ENCODE measurements at regions not wholly inside any gene's neighbourhood (a gene's known extent, or its start where the extent isn't known, plus 50 kb on each side); places are given as distances from the start of the nearest gene placed in this dataset.

- WGBS (ENCODE audit: insufficient coverage, low coverage, missing lambda C conversion rate): 9% methylated on average over 3 of the region's 4 CpGs
- POLR2A ChIA-PET: interaction anchor here (0.6 kb wide), 1 partner anchor 1102 kb away, joined by 3 read pairs; no protein-coding TSS in a partner anchor
- CTCF ChIA-PET (ENCODE audit: low intra/inter-chr PET ratio): no interaction called here
- DNase-seq (ENCODE audit: extremely low read depth in 1 of 4, low spot score in 3 of 4) (no peak), ATAC-seq (no peak), FAIRE-seq (no peak)
- no TSS peak for BruUV-seq (replicated peaks)
- Histone ChIP-seq H3K27me3 (ENCODE audit: control insufficient read depth in 2 of 2, insufficient read depth in 2 of 2, low read length in 2 of 2) (no peaks in the 10 kb centered on the region), H3K4me2 (ENCODE audit: insufficient read depth, low read length) (no peak overlapping the region), H4K20me1 (replicated peaks; ENCODE audit: control insufficient read depth, insufficient read depth, low read length) (no peaks in the 10 kb centered on the region), H3K9ac (ENCODE audit: insufficient read depth in 1 of 2, low read depth in 2 of 2, low read length in 2 of 2) (no peak overlapping the region), H3K79me2 (ENCODE audit: control insufficient read depth, insufficient read depth, low read length) (no peaks in the 10 kb centered on the region), H3K4me3 (no peak overlapping the region), H2AFZ (ENCODE audit: low read depth, low read length) (no peak overlapping the region), H3K27ac (ENCODE audit: extremely low read depth, low read depth, low read length) (no peak overlapping the region), H3K36me3 (ENCODE audit: control insufficient read depth, insufficient read depth, low read length) (no peaks in the 10 kb centered on the region), H3K9me1 (ENCODE audit: control insufficient read depth, insufficient read depth, low read length) (no peaks in the 10 kb centered on the region), H3K4me1 (replicated peaks in 1 of 2; ENCODE audit: control insufficient read depth in 2 of 2, insufficient read depth in 2 of 2, low read length in 2 of 2) (no peaks in the 10 kb centered on the region), H3K9me3 (replicated peaks; ENCODE audit: control insufficient read depth, insufficient read depth, low read depth, low read length) (no peaks in the 10 kb centered on the region)
- TF ChIP-seq ZNF134 (CRISPR knock-in tag; conservative IDR thresholded peaks at IDR 0.05) (no peak), CSDE1 (IDR thresholded peaks at IDR 0.05) (no peak), TFE3 (CRISPR knock-in tag; IDR thresholded peaks at IDR 0.05) (no peak), CUX1 (CRISPR knock-in tag; IDR thresholded peaks at IDR 0.05) (no peak), ARNT (IDR thresholded peaks at IDR 0.05) (no peak), PYGO2 (tag; IDR thresholded peaks at IDR 0.05) (no peak)
- in situ Hi-C loops (cut with MboI): no loop called here
- intact Hi-C loops (cut with micrococcal nuclease): no loop called here
These were observed 349.6 kb upstream of the MPDZ start for GRCh38 chr9:13629067-13629466.

All from K562 (cell line).